ENCODE measurements at regions not wholly inside any gene's neighbourhood (a gene's known extent, or its start where the extent isn't known, plus 50 kb on each side); places are given as distances from the start of the nearest gene placed in this dataset.

GRCh38 chr6:165895421-165896165, 232.6 kb upstream of the PDE10A start:
- Histone ChIP-seq H3K9ac (ENCODE audit: low read length) (no peak overlapping the region), H3K36me3 (ENCODE audit: control insufficient read depth, low read depth, low read length) (no peaks in the 10 kb centered on the region), H3K4me1 (ENCODE audit: control insufficient read depth, low read depth, low read length) (no peaks in the 10 kb centered on the region), H3K27ac (ENCODE audit: low read length) (no peak overlapping the region), H3K4me3 (ENCODE audit: low read length) (no peak overlapping the region), H3K27me3 (ENCODE audit: control insufficient read depth, insufficient read depth, low read length) (no peaks in the 10 kb centered on the region), H3K9me3 (ENCODE audit: control insufficient read depth, low read depth, low read length) (no peaks in the 10 kb centered on the region)

GRCh38 chr6:165894171-165894825, 231.3 kb upstream of the PDE10A start:
- Histone ChIP-seq H3K4me3 (ENCODE audit: low read length) (no peak overlapping the region), H3K9ac (ENCODE audit: low read length) (no peak overlapping the region), H3K27ac (ENCODE audit: low read length) (no peak overlapping the region), H3K36me3 (ENCODE audit: control insufficient read depth, low read depth, low read length) (no peaks in the 10 kb centered on the region), H3K27me3 (ENCODE audit: control insufficient read depth, insufficient read depth, low read length) (no peaks in the 10 kb centered on the region), H3K9me3 (ENCODE audit: control insufficient read depth, low read depth, low read length) (no peaks in the 10 kb centered on the region), H3K4me1 (ENCODE audit: control insufficient read depth, low read depth, low read length) (no peaks in the 10 kb centered on the region)

GRCh38 chr6:165893431-165893830, 230.4 kb upstream of the PDE10A start:
- Histone ChIP-seq H3K36me3 (ENCODE audit: control insufficient read depth, low read depth, low read length) (no peaks in the 10 kb centered on the region), H3K9me3 (ENCODE audit: control insufficient read depth, low read depth, low read length) (no peaks in the 10 kb centered on the region), H3K27me3 (ENCODE audit: control insufficient read depth, insufficient read depth, low read length) (no peaks in the 10 kb centered on the region), H3K27ac (ENCODE audit: low read length) (no peak overlapping the region), H3K4me3 (ENCODE audit: low read length) (no peak overlapping the region), H3K9ac (ENCODE audit: low read length) (no peak overlapping the region), H3K4me1 (ENCODE audit: control insufficient read depth, low read depth, low read length) (no peaks in the 10 kb centered on the region)

- Histone ChIP-seq H3K4me1 (ENCODE audit: control insufficient read depth, low read depth, low read length) (no peaks in the 10 kb centered on the region), H3K4me3 (ENCODE audit: low read length) (no peak overlapping the region), H3K36me3 (ENCODE audit: control insufficient read depth, low read depth, low read length) (no peaks in the 10 kb centered on the region), H3K27me3 (ENCODE audit: control insufficient read depth, insufficient read depth, low read length) (no peaks in the 10 kb centered on the region), H3K27ac (ENCODE audit: low read length) (no peak overlapping the region), H3K9me3 (ENCODE audit: control insufficient read depth, low read depth, low read length) (no peaks in the 10 kb centered on the region), H3K9ac (ENCODE audit: low read length) (no peak overlapping the region)
Measured at GRCh38 chr6:165891320-165891719, 228.3 kb upstream of the PDE10A start.

- H3K27me3 ChIP-seq (ENCODE audit: control insufficient read depth, insufficient read depth, low read length): no peaks in the 10 kb centered on the region
- H3K36me3 ChIP-seq (ENCODE audit: control insufficient read depth, low read depth, low read length): no peaks in the 10 kb centered on the region
- H3K9ac ChIP-seq (ENCODE audit: low read length): no peak overlapping the region
- no peaks in the 10 kb centered on the region for H3K4me1 ChIP-seq (ENCODE audit: control insufficient read depth, low read depth, low read length)
- H3K4me3 ChIP-seq (ENCODE audit: low read length): no peak overlapping the region
- no peaks in the 10 kb centered on the region for H3K9me3 ChIP-seq (ENCODE audit: control insufficient read depth, low read depth, low read length)
- H3K27ac ChIP-seq (ENCODE audit: low read length): no peak overlapping the region
Measured at GRCh38 chr6:165890404-165890735, 227.3 kb upstream of the PDE10A start.

- no peaks in the 10 kb centered on the region for H3K27me3 ChIP-seq (ENCODE audit: control insufficient read depth, insufficient read depth, low read length)
- no peak overlapping the region for H3K27ac ChIP-seq (ENCODE audit: low read length)
- no peaks in the 10 kb centered on the region for H3K36me3 ChIP-seq (ENCODE audit: control insufficient read depth, low read depth, low read length)
- H3K9ac ChIP-seq (ENCODE audit: low read length): no peak overlapping the region
- H3K4me3 ChIP-seq (ENCODE audit: low read length): no peak overlapping the region
- H3K4me1 ChIP-seq (ENCODE audit: control insufficient read depth, low read depth, low read length): no peaks in the 10 kb centered on the region
- H3K9me3 ChIP-seq (ENCODE audit: control insufficient read depth, low read depth, low read length): no peaks in the 10 kb centered on the region
Measured at GRCh38 chr6:165889636-165890403, 226.8 kb upstream of the PDE10A start.

- no peak overlapping the region for H3K27ac ChIP-seq (ENCODE audit: low read length)
- H3K4me1 ChIP-seq (ENCODE audit: control insufficient read depth, low read depth, low read length): no peaks in the 10 kb centered on the region
- no peaks in the 10 kb centered on the region for H3K9me3 ChIP-seq (ENCODE audit: control insufficient read depth, low read depth, low read length)
- H3K9ac ChIP-seq (ENCODE audit: low read length): no peak overlapping the region
- H3K27me3 ChIP-seq (ENCODE audit: control insufficient read depth, insufficient read depth, low read length): no peaks in the 10 kb centered on the region
- H3K36me3 ChIP-seq (ENCODE audit: control insufficient read depth, low read depth, low read length): no peaks in the 10 kb centered on the region
- no peak overlapping the region for H3K4me3 ChIP-seq (ENCODE audit: low read length)
Measured at GRCh38 chr6:165886169-165886568, 223.1 kb upstream of the PDE10A start.

- no peaks in the 10 kb centered on the region for H3K4me1 ChIP-seq (ENCODE audit: control insufficient read depth, low read depth, low read length)
- no peak overlapping the region for H3K4me3 ChIP-seq (ENCODE audit: low read length)
- H3K9me3 ChIP-seq (ENCODE audit: control insufficient read depth, low read depth, low read length): no peaks in the 10 kb centered on the region
- no peaks in the 10 kb centered on the region for H3K27me3 ChIP-seq (ENCODE audit: control insufficient read depth, insufficient read depth, low read length)
- H3K27ac ChIP-seq (ENCODE audit: low read length): no peak overlapping the region
- no peaks in the 10 kb centered on the region for H3K36me3 ChIP-seq (ENCODE audit: control insufficient read depth, low read depth, low read length)
- no peak overlapping the region for H3K9ac ChIP-seq (ENCODE audit: low read length)
Measured at GRCh38 chr6:165884813-165885765, 222.0 kb upstream of the PDE10A start.

GRCh38 chr6:165883851-165884640, 221.0 kb upstream of the PDE10A start:
- Histone ChIP-seq H3K27ac (ENCODE audit: low read length) (no peak overlapping the region), H3K4me1 (ENCODE audit: control insufficient read depth, low read depth, low read length) (no peaks in the 10 kb centered on the region), H3K9ac (ENCODE audit: low read length) (no peak overlapping the region), H3K27me3 (ENCODE audit: control insufficient read depth, insufficient read depth, low read length) (no peaks in the 10 kb centered on the region), H3K9me3 (ENCODE audit: control insufficient read depth, low read depth, low read length) (no peaks in the 10 kb centered on the region), H3K4me3 (ENCODE audit: low read length) (no peak overlapping the region), H3K36me3 (ENCODE audit: control insufficient read depth, low read depth, low read length) (no peaks in the 10 kb centered on the region)

GRCh38 chr6:165881806-165882205, 218.8 kb upstream of the PDE10A start:
- H3K9ac ChIP-seq (ENCODE audit: low read length): no peak overlapping the region
- H3K27ac ChIP-seq (ENCODE audit: low read length): no peak overlapping the region
- no peak overlapping the region for H3K4me3 ChIP-seq (ENCODE audit: low read length)
- no peaks in the 10 kb centered on the region for H3K9me3 ChIP-seq (ENCODE audit: control insufficient read depth, low read depth, low read length)
- no peaks in the 10 kb centered on the region for H3K36me3 ChIP-seq (ENCODE audit: control insufficient read depth, low read depth, low read length)
- H3K27me3 ChIP-seq (ENCODE audit: control insufficient read depth, insufficient read depth, low read length): no peaks in the 10 kb centered on the region
- no peaks in the 10 kb centered on the region for H3K4me1 ChIP-seq (ENCODE audit: control insufficient read depth, low read depth, low read length)

All from iPS-18a (cell line).